ENCODE measurements at regions not wholly inside any gene's neighbourhood (a gene's known extent, or its start where the extent isn't known, plus 50 kb on each side); places are given as distances from the start of the nearest gene placed in this dataset.

GRCh38 chr2:168340931-168341330, 93.5 kb upstream of the STK39 start:
- Mint-ChIP-seq H3K36me3 (ENCODE audit: insufficient read depth, unreplicated experiment) (no peaks in the 10 kb centered on the region), H3K27ac (ENCODE audit: unreplicated experiment) (no peak overlapping the region), H3K4me1 (ENCODE audit: low read depth, unreplicated experiment) (no peaks in the 10 kb centered on the region), H3K9me3 (ENCODE audit: unreplicated experiment) (no peaks in the 10 kb centered on the region), H3K27me3 (ENCODE audit: insufficient read depth, unreplicated experiment) (peaks cover 3% of the 10 kb centered on the region), H3K4me3 (ENCODE audit: unreplicated experiment) (no peak overlapping the region)
- no peaks in the 10 kb centered on the region for H3K9me3 ChIP-seq
- no TSS peak for BruUV-seq (replicated peaks)
- DNase-seq, result no peak
- no peak overlapping the region for H3K4me3 ChIP-seq (ENCODE audit: low read depth, low read length)
- TF ChIP-seq CTCF (IDR thresholded peaks at IDR 0.05; ENCODE audit: insufficient read depth in 1 of 2, low read depth in 1 of 2, low read length in 1 of 2, severe bottlenecking in 1 of 2, unreplicated experiment in 1 of 2), result no peak
- intact Hi-C loops (cut with micrococcal nuclease; ENCODE audit: unreplicated experiment), result no loop called here
- no peaks in the 10 kb centered on the region for H3K27me3 ChIP-seq (replicated peaks; ENCODE audit: control insufficient read depth, insufficient read depth, low read length)
- H3K36me3 ChIP-seq (ENCODE audit: control insufficient read depth, insufficient read depth, low read length), result no peaks in the 10 kb centered on the region
- no peaks in the 10 kb centered on the region for H3K4me1 ChIP-seq
- ChIA-PET CTCF (no interaction called here), POLR2A (no interaction called here)

GRCh38 chr2:168343586-168343985, 96.2 kb upstream of the STK39 start:
- CTCF ChIA-PET, result no interaction called here
- H3K9me3 Mint-ChIP-seq (ENCODE audit: unreplicated experiment), result no peaks in the 10 kb centered on the region
- H3K4me1 ChIP-seq, result no peaks in the 10 kb centered on the region
- H3K27me3 Mint-ChIP-seq (ENCODE audit: insufficient read depth, unreplicated experiment), result peaks cover 3% of the 10 kb centered on the region
- intact Hi-C loops (cut with micrococcal nuclease; ENCODE audit: unreplicated experiment), result no loop called here
- no peak for TF ChIP-seq CTCF (IDR thresholded peaks at IDR 0.05; ENCODE audit: insufficient read depth in 1 of 2, low read depth in 1 of 2, low read length in 1 of 2, severe bottlenecking in 1 of 2, unreplicated experiment in 1 of 2)
- no peak overlapping the region for H3K27ac Mint-ChIP-seq (ENCODE audit: unreplicated experiment)
- no peak overlapping the region for H3K4me3 Mint-ChIP-seq (ENCODE audit: unreplicated experiment)
- no peaks in the 10 kb centered on the region for H3K27me3 ChIP-seq (replicated peaks; ENCODE audit: control insufficient read depth, insufficient read depth, low read length)
- H3K4me1 Mint-ChIP-seq (ENCODE audit: low read depth, unreplicated experiment), result peaks cover 10% of the 10 kb centered on the region
- no peaks in the 10 kb centered on the region for H3K9me3 ChIP-seq
- POLR2A ChIA-PET, result no interaction called here
- no peak overlapping the region for H3K4me3 ChIP-seq (ENCODE audit: low read depth, low read length)
- no peak for DNase-seq
- peaks cover 5% of the 10 kb centered on the region for H3K36me3 Mint-ChIP-seq (ENCODE audit: insufficient read depth, unreplicated experiment)
- no TSS peak for BruUV-seq (replicated peaks)
- no peaks in the 10 kb centered on the region for H3K36me3 ChIP-seq (ENCODE audit: control insufficient read depth, insufficient read depth, low read length)

- H3K27me3 Mint-ChIP-seq (ENCODE audit: insufficient read depth, unreplicated experiment), result peaks cover 3% of the 10 kb centered on the region
- no peak for DNase-seq
- no peak overlapping the region for H3K4me3 ChIP-seq (ENCODE audit: low read depth, low read length)
- H3K4me1 ChIP-seq, result no peaks in the 10 kb centered on the region
- H3K27me3 ChIP-seq (replicated peaks; ENCODE audit: control insufficient read depth, insufficient read depth, low read length), result no peaks in the 10 kb centered on the region
- H3K4me1 Mint-ChIP-seq (ENCODE audit: low read depth, unreplicated experiment), result peaks cover 10% of the 10 kb centered on the region
- H3K27ac Mint-ChIP-seq (ENCODE audit: unreplicated experiment), result no peak overlapping the region
- no peaks in the 10 kb centered on the region for H3K9me3 ChIP-seq
- peaks cover 5% of the 10 kb centered on the region for H3K36me3 Mint-ChIP-seq (ENCODE audit: insufficient read depth, unreplicated experiment)
- H3K36me3 ChIP-seq (ENCODE audit: control insufficient read depth, insufficient read depth, low read length), result no peaks in the 10 kb centered on the region
- H3K9me3 Mint-ChIP-seq (ENCODE audit: unreplicated experiment), result no peaks in the 10 kb centered on the region
- ChIA-PET POLR2A (no interaction called here), CTCF (interaction anchor here (0.6 kb wide), 1 partner anchor 81 kb away, joined by 6 read pairs; no protein-coding TSS in a partner anchor)
- no TSS peak for BruUV-seq (replicated peaks)
- no peak for TF ChIP-seq CTCF (IDR thresholded peaks at IDR 0.05; ENCODE audit: insufficient read depth in 1 of 2, low read depth in 1 of 2, low read length in 1 of 2, severe bottlenecking in 1 of 2, unreplicated experiment in 1 of 2)
- intact Hi-C loops (cut with micrococcal nuclease; ENCODE audit: unreplicated experiment), result loop anchor here (5.0 kb wide), 6 partner anchors 58 to 503 kb away; partner anchors contain the start of gene CERS6
- H3K4me3 Mint-ChIP-seq (ENCODE audit: unreplicated experiment), result no peak overlapping the region
These were observed 97.3 kb upstream of the STK39 start for GRCh38 chr2:168344706-168345105.

Measured in Caco-2 (cell line).